NCI-H526 (cell line): ENCODE measurements at regions not wholly inside any gene's neighbourhood (a gene's known extent, or its start where the extent isn't known, plus 50 kb on each side); places are given as distances from the start of the nearest gene placed in this dataset.
"Not testable (repeated sequence)": the region's sequence is repeated elsewhere in the genome, so short reads cannot be mapped to it uniquely, and the experiment has no call there.

Experiments
- DNase-seq, 2 experiments: peaks; one replicate each; lab custom pipeline; 2025; lab: John Stamatoyannopoulos, UW

DNA sequence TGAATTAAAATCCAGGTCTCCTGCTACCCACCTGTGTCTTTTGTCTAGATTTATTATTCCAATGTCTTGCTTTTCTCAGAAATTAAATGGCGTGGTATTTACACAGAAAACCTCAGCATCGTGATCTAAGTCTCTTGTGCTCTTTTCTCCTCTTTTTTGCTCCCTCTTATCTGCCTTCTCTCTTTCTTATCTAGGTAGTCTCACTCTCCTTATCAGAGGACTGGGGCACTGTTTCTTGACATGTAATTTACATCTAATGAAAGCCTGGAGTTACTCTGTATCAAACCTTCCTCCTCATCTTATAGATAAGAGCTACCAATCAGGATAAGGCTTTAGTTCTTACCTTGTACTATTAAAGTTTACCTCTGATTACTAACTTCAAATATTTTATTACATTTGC lies 933.8 kb downstream of the TLE1 start:
- DNase-seq = no peak

GRCh38 chr9:80747056-80747455 lies 942.3 kb downstream of the TLE1 start:
- not testable (repeated sequence) for DNase-seq

- no peak for DNase-seq
These were observed 956.8 kb downstream of the TLE1 start for GRCh38 chr9:80732506-80732905.

DNA sequence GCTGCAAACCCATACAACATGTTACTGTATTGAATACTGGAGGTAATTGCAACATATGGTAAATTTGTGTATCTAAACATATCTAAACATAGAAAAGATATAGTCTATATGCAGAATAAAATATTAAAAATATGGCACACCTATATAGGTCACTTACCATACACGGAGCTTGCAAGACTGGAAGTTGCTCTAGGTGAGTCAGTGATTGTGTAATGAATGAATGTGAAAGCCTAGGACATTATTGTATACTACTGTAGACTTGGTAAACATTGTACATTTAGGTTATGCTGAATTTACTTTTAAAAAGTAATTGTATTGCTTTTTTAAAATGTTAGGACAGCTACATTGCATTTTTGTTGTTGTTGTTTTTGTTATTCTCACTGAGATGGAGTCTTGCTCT lies 968.8 kb downstream of the TLE1 start:
- DNase-seq = no peak

GRCh38 chr9:80707120-80707519 lies 982.2 kb downstream of the TLE1 start:
- DNase-seq = no peak

- no peak for DNase-seq
These were observed 988.3 kb downstream of the TLE1 start for GRCh38 chr9:80701061-80701460.

- no peak for DNase-seq
These were observed 989.8 kb downstream of the TLE1 start for GRCh38 chr9:80699511-80699998.

DNA sequence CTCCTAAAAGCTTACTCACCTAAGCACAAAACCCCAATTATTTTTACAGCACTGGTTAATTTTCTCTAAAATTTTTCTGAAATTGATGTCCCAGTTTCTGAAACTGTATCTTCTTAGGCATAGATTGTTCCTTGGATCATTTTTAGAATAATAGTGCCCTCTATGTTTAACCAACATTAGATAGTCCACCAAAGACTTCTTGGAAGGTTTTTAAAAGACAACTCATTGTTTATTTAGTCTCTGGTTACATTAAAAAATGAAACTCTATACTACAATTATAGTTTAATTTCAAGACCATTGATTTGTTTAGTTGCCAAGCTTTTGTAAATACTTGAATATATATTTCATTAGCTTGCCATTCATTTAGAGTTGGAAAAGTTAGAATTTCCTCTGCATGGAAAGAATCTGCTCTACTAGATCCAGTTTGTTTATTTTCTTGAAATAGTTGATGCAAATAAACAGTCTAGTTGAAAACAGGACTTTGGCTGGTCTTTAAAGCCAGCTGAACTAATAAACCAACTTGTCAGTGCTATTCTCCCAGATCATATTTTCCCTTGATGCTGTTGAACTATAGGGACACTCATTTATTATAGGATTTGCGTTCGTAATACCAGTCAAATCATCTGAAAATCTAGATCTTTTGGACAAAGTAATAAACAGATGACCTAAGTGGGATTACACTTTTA lies 990.5 kb downstream of the TLE1 start:
- no peak for DNase-seq

DNA sequence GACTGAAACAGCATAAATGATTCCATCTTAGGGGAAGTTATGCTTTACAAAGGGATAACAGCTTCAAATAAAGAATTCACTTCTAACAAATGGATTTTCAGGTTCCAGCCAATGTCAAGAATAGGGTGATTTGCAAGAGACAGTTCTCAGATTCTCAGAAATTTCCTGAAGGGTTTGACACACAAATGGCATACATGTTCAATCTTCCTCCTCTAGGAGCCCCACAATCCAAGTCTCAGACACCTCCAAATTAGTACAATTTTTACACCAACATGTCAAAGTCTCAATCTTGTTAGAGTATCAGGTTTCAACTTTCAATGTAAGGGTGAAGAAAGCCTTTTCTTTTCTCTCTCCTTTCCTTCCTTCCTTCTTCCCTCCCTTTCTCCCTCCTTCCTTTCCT lies 996.6 kb downstream of the TLE1 start:
- no peak for DNase-seq

- no peak for DNase-seq
These were observed 998.1 kb downstream of the TLE1 start for GRCh38 chr9:80691229-80691628.

- DNase-seq = no peak
These were observed 998.9 kb downstream of the TLE1 start for GRCh38 chr9:80690349-80690939.

DNA sequence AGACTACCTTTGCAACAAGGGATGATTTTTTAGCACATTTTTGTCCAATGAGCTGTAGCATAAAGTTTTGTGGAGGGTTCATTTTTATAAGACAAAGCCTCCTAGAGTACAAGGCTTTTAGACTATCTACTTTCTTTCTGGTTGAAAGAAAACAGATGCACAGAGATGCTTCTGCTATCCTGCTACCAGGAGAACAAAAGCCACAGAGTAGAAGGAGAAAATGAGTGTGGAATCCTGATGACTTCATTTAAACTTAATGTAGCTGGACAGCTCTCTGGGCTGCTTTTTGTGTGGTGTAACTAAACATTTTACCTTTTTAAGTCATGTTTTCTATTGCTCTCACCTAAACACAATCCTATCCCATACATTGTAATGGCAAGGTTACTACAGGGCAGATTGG lies 1009.4 kb downstream of the TLE1 start:
- DNase-seq = no peak

DNA sequence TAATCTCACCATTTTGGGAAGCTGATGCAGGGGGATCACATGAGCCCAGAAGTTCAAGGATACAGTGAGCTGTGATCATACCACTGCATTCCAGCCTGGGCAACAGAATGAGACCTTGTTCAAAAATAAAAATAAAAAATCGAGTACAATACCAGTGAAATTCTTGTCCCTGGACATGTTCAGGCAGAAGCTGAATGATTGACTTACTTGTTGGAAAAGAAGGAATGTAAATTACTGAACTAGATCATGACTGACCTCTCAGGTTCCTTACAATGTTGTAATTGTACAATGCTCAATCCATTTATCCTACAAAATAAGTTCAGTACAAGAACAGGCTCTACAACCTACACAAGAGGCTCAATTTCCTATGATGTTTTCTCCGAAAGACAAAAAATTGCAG lies 1010.4 kb downstream of the TLE1 start:
- no peak for DNase-seq

DNA sequence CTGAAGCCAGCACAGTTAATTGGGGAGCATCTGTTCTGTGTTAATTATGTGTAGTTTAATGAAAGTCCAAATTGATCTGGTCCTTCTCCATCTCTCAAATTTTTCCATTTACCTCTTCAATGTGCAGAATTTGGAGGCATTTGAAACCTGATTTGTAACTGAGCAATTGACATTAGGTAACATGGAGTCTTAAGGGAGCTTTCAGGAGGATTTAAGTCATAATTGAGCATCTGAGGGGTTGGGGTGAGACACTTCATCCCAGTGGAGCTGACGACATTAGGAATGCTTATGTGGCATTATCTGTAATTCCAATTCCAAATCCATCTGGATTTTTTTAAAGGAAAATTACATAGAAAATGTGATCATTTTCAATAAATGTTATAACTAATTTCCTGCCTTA lies 1015.9 kb downstream of the TLE1 start:
- no peak for DNase-seq

DNA sequence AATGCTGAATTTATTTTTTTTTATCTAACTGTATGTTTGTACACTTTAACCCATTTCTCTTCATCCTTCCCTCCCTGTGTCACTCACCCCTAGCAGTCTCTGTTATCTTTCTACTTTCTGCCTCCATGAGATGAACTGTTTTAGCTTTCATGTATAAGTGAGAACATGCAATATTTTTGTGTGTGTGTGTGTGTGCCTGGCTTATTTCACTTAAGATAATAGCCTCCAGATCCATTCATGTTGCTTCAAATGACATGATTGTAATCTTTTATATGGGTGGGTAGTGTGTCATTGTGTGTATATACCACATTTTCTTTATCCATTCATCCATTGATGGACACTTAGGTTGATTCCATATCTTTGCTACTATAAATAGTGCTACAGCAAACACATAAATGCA lies 1023.9 kb downstream of the TLE1 start:
- no peak for DNase-seq

DNA sequence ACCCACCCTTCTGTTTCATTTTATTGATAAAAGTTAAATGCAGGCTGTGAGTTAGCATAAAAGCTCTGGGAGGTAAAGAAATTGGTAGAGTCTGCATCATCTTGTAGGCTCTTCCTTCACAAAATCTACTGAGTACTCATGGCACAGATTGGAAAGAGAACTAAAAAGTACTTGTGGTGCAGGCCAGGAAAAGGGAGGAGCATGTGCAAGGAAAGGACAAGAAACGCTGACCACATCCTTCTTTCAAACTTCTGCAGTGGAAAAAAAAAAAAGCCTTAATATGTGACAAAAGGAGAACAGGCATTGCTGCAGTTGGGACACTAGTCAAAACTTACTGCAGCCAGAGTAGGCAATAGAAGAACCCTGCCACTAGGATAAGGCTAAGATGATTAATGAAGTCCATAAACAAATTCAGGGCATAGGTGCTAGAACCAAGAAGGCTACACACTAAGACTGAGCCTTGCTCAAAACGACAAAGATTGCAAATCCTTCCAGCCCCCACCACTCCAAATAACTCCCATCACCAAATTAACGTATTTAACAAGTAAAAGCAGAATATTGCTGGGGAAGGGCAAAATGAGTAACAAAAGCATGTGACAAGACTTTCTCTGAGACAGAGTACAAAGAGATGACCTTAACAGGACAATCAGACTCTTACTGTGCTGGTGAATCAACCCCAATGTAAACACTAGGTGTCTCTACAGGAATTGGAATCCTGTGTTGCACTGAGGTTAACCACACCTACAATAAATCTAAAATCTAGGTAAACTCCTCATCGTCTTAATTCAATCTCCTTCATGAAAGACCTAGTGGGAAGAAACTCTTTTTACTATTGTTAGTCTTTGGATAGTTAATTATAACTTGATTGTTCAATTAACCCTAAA lies 1024.8 kb downstream of the TLE1 start:
- no peak for DNase-seq

GRCh38 chr9:80659751-80660150 lies 1029.6 kb downstream of the TLE1 start:
- not testable (repeated sequence) for DNase-seq

DNA sequence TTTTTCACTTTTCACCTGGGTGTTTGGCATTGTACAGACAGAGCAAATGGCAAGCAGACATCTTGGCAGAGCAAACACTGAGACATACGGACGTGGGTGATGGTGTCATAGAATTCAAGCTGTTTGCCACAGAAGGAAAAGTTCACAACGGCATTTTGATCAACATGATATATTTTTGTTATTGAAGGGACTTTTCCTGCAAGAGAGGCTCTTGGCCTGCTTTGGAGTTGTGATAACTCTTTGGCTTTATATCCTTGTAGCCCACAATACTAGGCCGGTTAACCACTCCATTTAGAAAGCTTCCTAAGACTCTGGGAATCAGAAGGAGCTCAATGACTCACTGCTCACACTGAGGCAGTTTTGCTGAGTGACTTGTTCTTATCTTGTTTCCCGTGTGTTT lies 1038.3 kb downstream of the TLE1 start:
- no peak for DNase-seq

DNA sequence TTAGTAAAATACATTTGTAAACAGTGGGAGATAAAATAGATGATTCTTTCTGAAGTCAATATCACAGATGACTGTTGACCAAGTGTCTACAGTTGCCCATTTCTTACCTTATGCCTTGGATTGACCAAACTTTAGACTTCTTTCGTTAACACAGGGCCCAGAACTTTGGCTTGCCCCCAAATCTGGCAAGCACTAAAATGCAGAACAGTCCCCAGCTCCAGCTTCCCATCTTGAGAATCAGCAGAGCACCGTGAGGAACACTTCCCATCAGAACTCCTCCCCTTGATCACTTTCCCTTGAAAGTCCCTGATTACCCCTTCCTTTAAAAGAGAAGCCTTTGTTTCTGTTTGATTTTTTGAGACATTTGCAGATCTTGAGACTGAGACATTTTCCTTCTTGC lies 1039.9 kb downstream of the TLE1 start:
- no peak for DNase-seq

GRCh38 chr9:80649001-80649420 lies 1040.3 kb downstream of the TLE1 start:
- DNase-seq = no peak

GRCh38 chr9:80648336-80648735 lies 1041.0 kb downstream of the TLE1 start:
- no peak for DNase-seq

- DNase-seq = no peak
These were observed 1043.1 kb downstream of the TLE1 start for GRCh38 chr9:80646211-80646610.

GRCh38 chr9:80644044-80644443 lies 1045.3 kb downstream of the TLE1 start:
- DNase-seq = no peak
